IMR-90 (cell line): ENCODE measurements at regions not wholly inside any gene's neighbourhood (a gene's known extent, or its start where the extent isn't known, plus 50 kb on each side); places are given as distances from the start of the nearest gene placed in this dataset.
"Not testable (repeated sequence)": the region's sequence is repeated elsewhere in the genome, so short reads cannot be mapped to it uniquely, and the experiment has no call there.

Experiments
- ATAC-seq: fragments of 200-7000 bp; cut with Tn5 transposase; 2 replicates; pipeline ENCODE4 v1.9.1; 2020; ENCODE audit warnings: low read depth, mild to moderate bottlenecking, moderate library complexity
- BruUV-seq: library from RNA; stranded (reverse); fragments of 400-500 nt; replicated peaks from 2 replicates; lab custom pipeline; 2021; lab: Mats Ljungman, UMichigan
- CTCF ChIA-PET: fragments of 300-600 bp; formaldehyde crosslinking; extraction: SDS; loops from one replicate; lab custom pipeline; 2021; ENCODE audit warnings: antibody characterized with exemption; lab: Yijun Ruan, JAX
- POLR2A ChIA-PET: fragments of 300-600 bp; sonication (Branson Sonifier 250); formaldehyde crosslinking; loops from one replicate; lab custom pipeline; 2022; ENCODE audit warnings: antibody characterized with exemption; ENCODE audit not compliant: unreplicated experiment; lab: Charles Lee
- DNase-seq: peaks from one replicate; pipeline ENCODE4 v3.0.0; 2013
- H2AFZ ChIP-seq: replicated peaks from 2 replicates; pipeline ENCODE3; 2013; ENCODE audit warnings: low read length, mild to moderate bottlenecking; ENCODE audit not compliant: poor library complexity
- H2AK5ac ChIP-seq: 2 replicates; pipeline ENCODE4 v1.6.1; 2013; ENCODE audit warnings: low read depth, low read length, inconsistent platforms
- H2AK9ac ChIP-seq: replicated peaks from 2 replicates; pipeline ENCODE3; 2013; ENCODE audit warnings: mild to moderate bottlenecking, low read depth, low read length, moderate library complexity; ENCODE audit not compliant: poor library complexity
- H2BK120ac ChIP-seq: 2 replicates; pipeline ENCODE4 v1.6.1; 2013; ENCODE audit warnings: low read depth, low read length, inconsistent platforms
- H2BK15ac ChIP-seq: 3 replicates; pipeline ENCODE4 v1.6.1; 2013; ENCODE audit warnings: low read depth, low read length, inconsistent platforms
- H2BK20ac ChIP-seq: 2 replicates; pipeline ENCODE4 v1.6.1; 2013; ENCODE audit warnings: low read depth, mild to moderate bottlenecking, inconsistent platforms, low read length, moderate library complexity
- H2BK5ac ChIP-seq: 2 replicates; pipeline ENCODE4 v1.6.1; 2013; ENCODE audit warnings: mild to moderate bottlenecking, low read depth, low read length, inconsistent platforms; ENCODE audit not compliant: poor library complexity, severe bottlenecking
- H3K14ac ChIP-seq: replicated peaks from 2 replicates; pipeline ENCODE4 v1.6.1; 2013; ENCODE audit warnings: low read depth, low read length, inconsistent platforms
- H3K18ac ChIP-seq: 2 replicates; pipeline ENCODE4 v1.6.1; 2013; ENCODE audit warnings: low read depth, low read length, control low read depth
- H3K23ac ChIP-seq: 2 replicates; pipeline ENCODE4 v1.6.1; 2013; ENCODE audit warnings: low read depth, low read length, inconsistent platforms
- H3K27ac ChIP-seq: 2 replicates; pipeline ENCODE4 v1.5.1; 2013; ENCODE audit warnings: mild to moderate bottlenecking, control low read depth, low read length; ENCODE audit not compliant: insufficient read depth
- H3K27me3 ChIP-seq: 2 replicates; pipeline ENCODE4 v1.6.1; 2013; ENCODE audit warnings: low read length; ENCODE audit not compliant: control insufficient read depth, insufficient read depth
- H3K36me3 ChIP-seq: 2 replicates; pipeline ENCODE4 v1.6.1; 2013; ENCODE audit warnings: low read length, mixed read lengths; ENCODE audit not compliant: control insufficient read depth, insufficient read depth
- H3K4ac ChIP-seq: 2 replicates; pipeline ENCODE4 v1.6.1; 2013; ENCODE audit warnings: low read depth, low read length, inconsistent platforms
- H3K4me1 ChIP-seq: 2 replicates; pipeline ENCODE4 v1.6.1; 2013; ENCODE audit warnings: low read length, mixed read lengths; ENCODE audit not compliant: control insufficient read depth, insufficient read depth
- H3K4me2 ChIP-seq: 2 replicates; pipeline ENCODE4 v1.6.1; 2013; ENCODE audit warnings: low read depth, mild to moderate bottlenecking, control low read depth, low read length, moderate library complexity
- H3K4me3 ChIP-seq: 2 replicates; pipeline ENCODE4 v1.5.1; 2013; ENCODE audit warnings: low read depth, mild to moderate bottlenecking, control low read depth, low read length, moderate library complexity; ENCODE audit not compliant: insufficient read depth
- H3K56ac ChIP-seq: 2 replicates; pipeline ENCODE4 v1.6.1; 2013; ENCODE audit warnings: low read length, inconsistent platforms; ENCODE audit not compliant: insufficient read depth; ENCODE audit errors: extremely low read depth
- H3K79me1 ChIP-seq, 2 experiments: 2 replicates each; pipeline ENCODE4 v1.6.1; 2013; ENCODE audit warnings: low read length in 2 of 2, inconsistent platforms in 1 of 2, low read depth in 1 of 2
- H3K9ac ChIP-seq: 2 replicates; pipeline ENCODE4 v1.6.1; 2013; ENCODE audit warnings: low read depth, low read length, control low read depth
- H3K9me1 ChIP-seq: 2 replicates; pipeline ENCODE4 v1.6.1; 2013; ENCODE audit warnings: low read length, inconsistent platforms; ENCODE audit not compliant: insufficient read depth
- H3K9me3 ChIP-seq: 2 replicates; pipeline ENCODE4 v1.6.1; 2013; ENCODE audit warnings: low read length; ENCODE audit not compliant: control insufficient read depth, insufficient read depth
- H4K20me1 ChIP-seq: 2 replicates; pipeline ENCODE4 v1.6.1; 2013; ENCODE audit warnings: low read length, inconsistent platforms; ENCODE audit not compliant: insufficient read depth
- H4K5ac ChIP-seq: 2 replicates; pipeline ENCODE4 v1.6.1; 2013; ENCODE audit warnings: mild to moderate bottlenecking, low read depth, low read length, control low read depth
- H4K8ac ChIP-seq, 2 experiments: 2 replicates each; pipeline ENCODE4 v1.6.1; 2013; ENCODE audit warnings: low read depth in 2 of 2, low read length in 2 of 2, control low read depth in 1 of 2, inconsistent platforms in 1 of 2
- H4K91ac ChIP-seq: 2 replicates; pipeline ENCODE4 v1.6.1; 2013; ENCODE audit warnings: low read depth, low read length, inconsistent platforms; ENCODE audit not compliant: insufficient read depth
- MAFK ChIP-seq: IDR thresholded peaks from 2 replicates; pipeline ENCODE4 v1.6.1; 2012; ENCODE audit warnings: low read depth, low read length, improper control_type of control experiment
- WGBS, 2 experiments: methylation state at CpG; one replicate each; pipeline versions ENCODE4 v1.1.5 to v1.1.7; 2013; ENCODE audit warnings: missing lambda C conversion rate in 2 of 2; ENCODE audit not compliant: insufficient read length in 1 of 2; ENCODE audit errors: extremely low coverage in 2 of 2; 5-methylcytosine and 5-hydroxymethylcytosine counted together
- dilution Hi-C: fragments of 300-500 bp; cut with HindIII; formaldehyde crosslinking; loops from one replicate; pipeline ENCODE4 v1.14.3; 2018; ENCODE audit warnings: low sequenced_read_pairs; ENCODE audit not compliant: unreplicated experiment
- in situ Hi-C: fragments of 300-500 bp; cut with MboI; formaldehyde crosslinking; loops from 3 replicates; pipeline ENCODE4 v1.14.3; 2019; ENCODE audit warnings: low sequenced_read_pairs, inconsistent platforms, mixed read lengths
- intact Hi-C: fragments of 100-400 bp; cut with micrococcal nuclease; formaldehyde crosslinking; loops from 2 replicates; pipeline ENCODE4 v1.10.0; 2022

DNA sequence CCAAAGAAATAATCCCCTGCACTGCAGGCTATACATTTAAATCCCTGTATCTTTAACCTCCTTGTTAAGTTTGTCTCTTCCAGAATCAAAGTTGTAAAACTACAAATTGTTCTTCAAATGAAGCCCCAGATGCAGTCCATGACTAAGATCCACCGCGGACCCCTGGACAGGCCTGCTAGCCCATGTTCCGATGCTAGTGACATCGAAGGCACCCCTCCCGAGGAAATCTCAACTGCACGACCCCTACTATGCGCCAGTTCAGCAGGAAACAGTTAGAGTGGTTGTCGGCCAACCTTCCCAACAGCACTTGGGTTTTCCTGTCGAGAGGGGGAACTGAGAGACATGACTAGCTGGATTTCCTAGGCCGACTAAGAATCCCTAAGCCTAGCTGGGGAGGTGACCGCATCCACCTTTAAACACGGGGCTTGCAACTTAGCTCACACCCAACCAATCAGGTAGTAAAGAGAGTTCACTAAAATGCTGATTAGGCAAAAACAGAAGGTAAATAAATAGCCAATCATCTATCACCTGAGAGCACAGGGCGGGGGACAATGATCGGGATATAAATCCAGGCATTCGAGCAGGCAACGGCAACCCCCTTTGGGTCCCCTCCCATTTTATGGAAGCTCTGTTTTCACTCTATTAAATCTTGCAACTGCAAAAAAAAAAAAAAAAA, 523.9 kb downstream of the REEP3 start:
- H2BK20ac ChIP-seq, POLR2A ChIA-PET, BruUV-seq, H4K5ac ChIP-seq, H3K27ac ChIP-seq, H3K27me3 ChIP-seq, H2BK120ac ChIP-seq, intact Hi-C loops, H3K23ac ChIP-seq, H3K4me3 ChIP-seq, H3K14ac ChIP-seq, H2AK9ac ChIP-seq, dilution Hi-C loops, DNase-seq, H3K36me3 ChIP-seq, H2AFZ ChIP-seq, H2BK15ac ChIP-seq, CTCF ChIA-PET, H4K8ac ChIP-seq, in situ Hi-C loops, H3K9me3 ChIP-seq, H4K20me1 ChIP-seq, H2BK5ac ChIP-seq, H3K56ac ChIP-seq, H2AK5ac ChIP-seq, H3K18ac ChIP-seq, H3K4me1 ChIP-seq, H4K91ac ChIP-seq, H3K79me1 ChIP-seq, H3K9me1 ChIP-seq, H3K9ac ChIP-seq, H3K4me2 ChIP-seq, H3K4ac ChIP-seq, ATAC-seq: not testable (repeated sequence)
- 82% methylated on average over 2 of the region's 16 CpGs; no CpG with 5 or more reads in 1 of the 2 experiments for WGBS, 2 experiments
- peak; percentile 93 for TF ChIP-seq MAFK
